ENCODE measurements at regions not wholly inside any gene's neighbourhood (a gene's known extent, or its start where the extent isn't known, plus 50 kb on each side); places are given as distances from the start of the nearest gene placed in this dataset.
A peak's percentile ranks its signal among the peaks of the same experiment; 100 is the strongest.

DNA sequence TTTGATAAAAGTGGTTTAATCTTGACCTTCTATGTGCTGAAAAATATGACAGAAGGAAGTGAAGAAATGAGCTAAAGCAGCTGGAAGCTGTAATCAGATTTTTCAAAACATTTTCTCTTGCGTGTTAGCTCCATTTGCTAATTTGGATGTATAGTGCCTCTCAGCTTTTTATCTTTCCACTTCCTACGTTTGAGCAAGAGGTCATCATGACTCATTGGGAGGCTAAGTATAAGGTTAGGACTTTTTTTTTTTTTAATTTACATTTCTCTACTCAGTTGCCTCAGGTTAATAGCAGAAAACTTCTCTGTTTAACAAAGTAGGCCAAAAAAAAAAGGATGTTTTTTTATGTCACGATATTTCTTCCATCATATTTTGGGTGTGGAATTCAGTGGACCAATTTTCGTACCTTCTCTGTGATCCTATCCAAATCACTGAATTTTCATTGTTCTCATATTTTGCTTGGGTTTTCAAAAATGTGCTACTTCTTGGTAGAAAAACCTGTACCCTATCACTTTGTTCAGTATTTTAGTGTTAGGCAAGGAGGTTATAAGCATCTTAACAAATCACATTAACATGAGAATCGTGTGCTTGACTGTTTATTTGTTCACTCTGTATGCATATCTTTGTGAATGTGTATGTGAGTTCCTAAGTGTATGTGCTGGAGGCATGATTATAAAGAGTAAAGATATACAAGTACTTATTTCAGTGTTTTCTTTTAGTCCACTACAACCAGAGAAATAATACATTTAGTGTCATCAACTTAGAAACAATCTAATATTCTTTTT is 1028.3 kb upstream of the EYS start:
- Histone ChIP-seq H3K9me2 (replicated peaks; ENCODE audit: low read length) (no peaks in the 10 kb centered on the region), H3K4me2 (ENCODE audit: low read length) (peak overlapping the region; percentile 76), H3K79me2 (ENCODE audit: low read length) (no peaks in the 10 kb centered on the region), H3K9ac (ENCODE audit: low read length) (peak overlapping the region; percentile 58), H3K27ac (ENCODE audit: low read length) (peak overlapping the region; percentile 86), H3F3A (ENCODE audit: low read length, unreplicated experiment) (no peaks in the 10 kb centered on the region), H3K36me3 (ENCODE audit: low read depth, low read length) (no peaks in the 10 kb centered on the region), H3K9me3 (ENCODE audit: low read length) (no peaks in the 10 kb centered on the region), H4K20me1 (ENCODE audit: low read length) (no peaks in the 10 kb centered on the region), H3K4me1 (ENCODE audit: insufficient read depth, low read length) (peaks cover 31% of the 10 kb centered on the region), H2AFZ (ENCODE audit: low read length) (peak overlapping the region; percentile 21; the same call in 1 of the 2 replicates), H3K4me3 (ENCODE audit: low read length) (peak overlapping the region; percentile 34; the same call in 1 of the 2 replicates), H3K27me3 (ENCODE audit: low read length) (no peaks in the 10 kb centered on the region)
- CTCF ChIA-PET, result no interaction called here
- BruUV-seq (replicated peaks), result TSS peak; percentile 24
- peak; percentile 57 for DNase-seq
- ATAC-seq, result peak; percentile 69
- no peak for TF ChIP-seq CTCF (conservative IDR thresholded peaks at IDR 0.05; ENCODE audit: low read depth, low read length)
- TF ChIP-seq EZH2phosphoT487 (IDR thresholded peaks at IDR 0.05; ENCODE audit: borderline replicate concordance, low read length), result no peak
- no peak for TF ChIP-seq EZH2 (IDR thresholded peaks at IDR 0.05; ENCODE audit: low read length, unreplicated experiment)
- intact Hi-C loops (cut with micrococcal nuclease), result no loop called here
- POLR2A ChIA-PET (ENCODE audit: unreplicated experiment), result interaction anchor here (0.6 kb wide), 1 partner anchor 300 kb away, joined by 4 read pairs; no protein-coding TSS in a partner anchor

GRCh38 chr6:66731310-66731709 is 1024.3 kb upstream of the EYS start:
- H3K4me1 ChIP-seq (ENCODE audit: insufficient read depth, low read length), result peaks cover 31% of the 10 kb centered on the region
- TF ChIP-seq EZH2phosphoT487 (IDR thresholded peaks at IDR 0.05; ENCODE audit: borderline replicate concordance, low read length) (no peak), CTCF (conservative IDR thresholded peaks at IDR 0.05; ENCODE audit: low read depth, low read length) (no peak), EZH2 (IDR thresholded peaks at IDR 0.05; ENCODE audit: low read length, unreplicated experiment) (no peak)
- H3F3A ChIP-seq (ENCODE audit: low read length, unreplicated experiment), result no peaks in the 10 kb centered on the region
- H3K9me2 ChIP-seq (replicated peaks; ENCODE audit: low read length), result no peaks in the 10 kb centered on the region
- H4K20me1 ChIP-seq (ENCODE audit: low read length), result no peaks in the 10 kb centered on the region
- H3K4me3 ChIP-seq (ENCODE audit: low read length), result no peak overlapping the region
- peak overlapping the region; percentile 30; the same call in 1 of the 2 replicates for H3K9ac ChIP-seq (ENCODE audit: low read length)
- DNase-seq (peak; percentile 52), ATAC-seq (peak; percentile 74)
- H2AFZ ChIP-seq (ENCODE audit: low read length), result peak overlapping the region; percentile 44; the same call in 1 of the 2 replicates
- peak overlapping the region; percentile 65 for H3K27ac ChIP-seq (ENCODE audit: low read length)
- H3K79me2 ChIP-seq (ENCODE audit: low read length), result no peaks in the 10 kb centered on the region
- no peaks in the 10 kb centered on the region for H3K9me3 ChIP-seq (ENCODE audit: low read length)
- POLR2A ChIA-PET (ENCODE audit: unreplicated experiment), result no interaction called here
- H3K27me3 ChIP-seq (ENCODE audit: low read length), result no peaks in the 10 kb centered on the region
- no peaks in the 10 kb centered on the region for H3K36me3 ChIP-seq (ENCODE audit: low read depth, low read length)
- H3K4me2 ChIP-seq (ENCODE audit: low read length), result peak overlapping the region; percentile 56
- intact Hi-C loops (cut with micrococcal nuclease), result no loop called here
- CTCF ChIA-PET, result interaction anchor here (1.0 kb wide), 1 partner anchor 300 kb away, joined by 4 read pairs; no protein-coding TSS in a partner anchor
- no TSS peak for BruUV-seq (replicated peaks)

- Histone ChIP-seq H3K9ac (ENCODE audit: low read length) (no peak overlapping the region), H2AFZ (ENCODE audit: low read length) (no peak overlapping the region), H3K36me3 (ENCODE audit: low read depth, low read length) (no peaks in the 10 kb centered on the region), H3F3A (ENCODE audit: low read length, unreplicated experiment) (no peaks in the 10 kb centered on the region), H3K9me3 (ENCODE audit: low read length) (no peaks in the 10 kb centered on the region), H4K20me1 (ENCODE audit: low read length) (no peaks in the 10 kb centered on the region), H3K27me3 (ENCODE audit: low read length) (no peaks in the 10 kb centered on the region), H3K4me1 (ENCODE audit: insufficient read depth, low read length) (peaks cover under 1% of the 10 kb centered on the region; the same call in 1 of the 2 replicates), H3K79me2 (ENCODE audit: low read length) (no peaks in the 10 kb centered on the region), H3K4me3 (ENCODE audit: low read length) (no peak overlapping the region), H3K27ac (ENCODE audit: low read length) (no peak overlapping the region), H3K9me2 (replicated peaks; ENCODE audit: low read length) (no peaks in the 10 kb centered on the region), H3K4me2 (ENCODE audit: low read length) (no peak overlapping the region)
- ChIA-PET CTCF (no interaction called here), POLR2A (ENCODE audit: unreplicated experiment) (no interaction called here)
- DNase-seq, result no peak
- ATAC-seq, result no peak
- TF ChIP-seq CTCF (conservative IDR thresholded peaks at IDR 0.05; ENCODE audit: low read depth, low read length) (no peak), EZH2 (IDR thresholded peaks at IDR 0.05; ENCODE audit: low read length, unreplicated experiment) (no peak), EZH2phosphoT487 (IDR thresholded peaks at IDR 0.05; ENCODE audit: borderline replicate concordance, low read length) (no peak)
- intact Hi-C loops (cut with micrococcal nuclease), result loop anchor here (10.0 kb wide), 1 partner anchor 139 kb away; no protein-coding TSS in a partner anchor
- BruUV-seq (replicated peaks), result no TSS peak
Observed at GRCh38 chr6:66725670-66726069, 1018.6 kb upstream of the EYS start.
